HCT116 (cell line): ENCODE measurements at regions not wholly inside any gene's neighbourhood (a gene's known extent, or its start where the extent isn't known, plus 50 kb on each side); places are given as distances from the start of the nearest gene placed in this dataset.

ENCODE experiments used
- ATAC-seq: fragments of 200-7000 bp; cut with Tn5 transposase; 2 replicates; pipeline ENCODE4 v1.9.1; 2020; ENCODE audit warnings: mild to moderate bottlenecking, moderate library complexity
- BruUV-seq: library from RNA; stranded (reverse); fragments of 400-500 nt; replicated peaks from 2 replicates; lab custom pipeline; 2021; lab: Mats Ljungman, UMichigan
- CTCF ChIA-PET: fragments of 300-600 bp; sonication (Branson Sonifier 250); formaldehyde crosslinking; loops from one replicate; lab custom pipeline; 2021; ENCODE audit warnings: antibody characterized with exemption; lab: Charles Lee
- POLR2A ChIA-PET: fragments of 300-600, 350-600 bp; sonication (Branson Sonifier 250); formaldehyde crosslinking; loops from one replicate; lab custom pipeline; 2021; ENCODE audit warnings: antibody characterized with exemption; lab: Charles Lee
- RAD21 ChIA-PET, 2 experiments: fragments of 300-600 bp; sonication (Branson Sonifier 250); formaldehyde crosslinking; loops; one replicate each; lab custom pipeline; 2023; ENCODE audit warnings: low total read pairs in 2 of 2; ENCODE audit not compliant: uncharacterized antibody in 2 of 2, unreplicated experiment in 2 of 2, low non-redundant PET in 1 of 2; lab: Charles Lee
- DNase-seq: peaks from one replicate; pipeline ENCODE4 v3.0.0-alpha.2; 2010; ENCODE audit warnings: low read depth, low spot score
- H2AFZ ChIP-seq: fragments of 200-600 bp; shearing (Covaris generic), sonication (generic); 2 replicates; pipeline ENCODE4 v1.6.1; 2017; ENCODE audit warnings: low read depth, mixed run types, mixed read lengths, antibody characterized with exemption, low read length; ENCODE audit not compliant: poor library complexity, severe bottlenecking
- H3K27ac ChIP-seq: 2 replicates; pipeline ENCODE4 v1.5.1; 2012; ENCODE audit warnings: low read depth, low read length
- H3K27me3 ChIP-seq: fragments of 200-600 bp; sonication (generic); 2 replicates; pipeline ENCODE4 v1.6.1; 2016; ENCODE audit warnings: mixed run types, low read length, mixed read lengths; ENCODE audit not compliant: insufficient read depth
- H3K36me3 ChIP-seq, 2 experiments: fragments of 200-500 bp in 1 of 2; fragments of 200-600 bp in 1 of 2; sonication (Bioruptor generic) in 1 of 2; sonication (generic) in 1 of 2; 2 replicates each; pipeline versions ENCODE4 v1.5.1 to v1.6.1; 2014 to 2016; ENCODE audit warnings: low read length in 2 of 2, inconsistent platforms in 1 of 2, mixed read lengths in 1 of 2, mixed run types in 1 of 2; ENCODE audit not compliant: insufficient read depth in 2 of 2, control insufficient read depth in 1 of 2
- H3K4me1 ChIP-seq, 2 experiments: fragments of 200-600 bp in 1 of 2; sonication (generic) in 1 of 2; 2 replicates each; pipeline versions ENCODE4 v1.5.1 to v1.6.1; 2012 to 2017; ENCODE audit warnings: low read length in 2 of 2, inconsistent platforms in 1 of 2, mild to moderate bottlenecking in 1 of 2, mixed read lengths in 1 of 2, mixed run types in 1 of 2, moderate library complexity in 1 of 2; ENCODE audit not compliant: insufficient read depth in 2 of 2, control insufficient read depth in 1 of 2
- H3K4me2 ChIP-seq: fragments of 200-600 bp; sonication (generic); 2 replicates; pipeline ENCODE4 v1.6.1; 2017; ENCODE audit warnings: mixed run types, low read length, mixed read lengths
- H3K4me3 ChIP-seq, 2 experiments: fragments of 200-600 bp in 1 of 2; sonication (generic) in 1 of 2; replicated peaks in 1 of 2; 2 replicates each; pipeline ENCODE4 v1.5.1; 2011 to 2016; ENCODE audit warnings: low read length in 2 of 2, control low read depth in 1 of 2, low read depth in 1 of 2, mild to moderate bottlenecking in 1 of 2, mixed read lengths in 1 of 2, mixed run types in 1 of 2
- H3K79me2 ChIP-seq: fragments of 200-600 bp; sonication (generic); 2 replicates; pipeline ENCODE4 v1.6.1; 2017; ENCODE audit warnings: mild to moderate bottlenecking, mixed run types, low read length, moderate library complexity, mixed read lengths; ENCODE audit not compliant: insufficient read depth
- H3K9ac ChIP-seq: fragments of 200-600 bp; sonication (generic); 2 replicates; pipeline ENCODE4 v1.6.1; 2016; ENCODE audit warnings: low read length, mixed read lengths
- H3K9me2 ChIP-seq: fragments of 200-600 bp; sonication (generic), shearing (Covaris generic); 2 replicates; pipeline ENCODE4 v1.6.1; 2017; ENCODE audit warnings: mixed run types, mild to moderate bottlenecking, moderate library complexity; ENCODE audit not compliant: insufficient read depth
- H3K9me3 ChIP-seq, 2 experiments: fragments of 200-500 bp in 1 of 2; fragments of 200-600 bp in 1 of 2; sonication (Bioruptor generic) in 1 of 2; sonication (generic) in 1 of 2; 2 replicates each; pipeline ENCODE4 v1.6.1; 2014 to 2017; ENCODE audit warnings: low read length in 2 of 2, mixed read lengths in 2 of 2, inconsistent platforms in 1 of 2, low read depth in 1 of 2, mild to moderate bottlenecking in 1 of 2, mixed run types in 1 of 2, moderate library complexity in 1 of 2; ENCODE audit not compliant: control insufficient read depth in 1 of 2, insufficient read depth in 1 of 2
- H4K20me1 ChIP-seq: fragments of 200-600 bp; sonication (generic), shearing (Covaris generic); 2 replicates; pipeline ENCODE4 v1.6.1; 2017; ENCODE audit warnings: mixed run types, mild to moderate bottlenecking, moderate library complexity; ENCODE audit not compliant: insufficient read depth
- CTCF ChIP-seq, 3 experiments: fragments of 200-600 bp in 1 of 3; sonication (generic) in 1 of 3; IDR thresholded peaks in 2 of 3; conservative IDR thresholded peaks in 1 of 3; 2 replicates each; pipeline ENCODE4 v1.5.1; 2012 to 2017; ENCODE audit warnings: low read depth in 2 of 3, low read length in 2 of 3, antibody characterized with exemption in 1 of 3, borderline replicate concordance in 1 of 3, control low read depth in 1 of 3, mild to moderate bottlenecking in 1 of 3, mixed read lengths in 1 of 3, mixed run types in 1 of 3, moderate library complexity in 1 of 3; ENCODE audit not compliant: insufficient read depth in 1 of 3
- FOSL1 ChIP-seq: IDR thresholded peaks from 2 replicates; pipeline ENCODE4 v1.6.1; 2012; ENCODE audit warnings: low read depth
- JUND ChIP-seq: IDR thresholded peaks from 2 replicates; pipeline ENCODE4 v1.6.1; 2012
- MAX ChIP-seq: IDR thresholded peaks from 2 replicates; pipeline ENCODE4 v1.6.1; 2012
- RAD21 ChIP-seq: IDR thresholded peaks from 2 replicates; pipeline ENCODE4 v1.6.1; 2012; ENCODE audit warnings: low read depth, mild to moderate bottlenecking
- ZNF274 ChIP-seq: fragments of 200-500 bp; sonication (Bioruptor generic); IDR thresholded peaks from 2 replicates; pipeline ENCODE4 v1.6.1; 2014; ENCODE audit warnings: mild to moderate bottlenecking, low read depth, low read length, inconsistent platforms
- intact Hi-C: fragments of 100-400 bp; cut with micrococcal nuclease; formaldehyde crosslinking; loops from 2 replicates; pipeline ENCODE4 v1.10.0; 2022

GRCh38 chr2:215489288-215489848 is 53.5 kb upstream of the FN1 start:
- no TSS peak for BruUV-seq
- no peak overlapping the region for H2AFZ ChIP-seq

More at GRCh38 chr2:215489288-215489848, 53.5 kb upstream of the FN1 start:
- Histone ChIP-seq H3K9me2 (no peaks in the 10 kb centered on the region; the same call in 1 of the 2 replicates), H3K27me3 (no peaks in the 10 kb centered on the region), H3K36me3 (no peaks in the 10 kb centered on the region), H3K27ac (no peak overlapping the region), H3K9ac (no peak overlapping the region), H3K9me3 (no peaks in the 10 kb centered on the region), H3K4me3 (no peak overlapping the region), H3K4me2 (no peak overlapping the region), H3K79me2 (no peaks in the 10 kb centered on the region), H4K20me1 (no peaks in the 10 kb centered on the region), H3K4me1 (no peaks in the 10 kb centered on the region)
- TF ChIP-seq CTCF (IDR thresholded peaks at IDR 0.05 in 2 of 3, conservative IDR thresholded peaks at IDR 0.05 in 1 of 3; ENCODE audit: borderline replicate concordance in 1 of 3, insufficient read depth in 1 of 3, low read depth in 2 of 3, low read length in 2 of 3) (0 out of 6 replicates have a peak, but pooled peaks of 2 of the 3 experiments have one; percentile 4 to 6), FOSL1 (no peak), RAD21 (0 out of 2 replicates have a peak, but pooled peaks have one; percentile 18), MAX (no peak), JUND (no peak), ZNF274 (no peak)
- DNase-seq (no peak), ATAC-seq (no peak)
- POLR2A ChIA-PET, result no interaction called here
- RAD21 ChIA-PET, result no interaction called here
- CTCF ChIA-PET, result no interaction called here
- intact Hi-C loops, result no loop called here
